Stomach (tissue), 4 donors: ENCODE measurements at regions not wholly inside any gene's neighbourhood (a gene's known extent, or its start where the extent isn't known, plus 50 kb on each side); places are given as distances from the start of the nearest gene placed in this dataset.

Source experiments
- CTCF ChIP-seq, 7 experiments: fragments of 450-650 bp in 4 of 7; fragments of 200-600 bp in 3 of 7; sonication (generic) in 3 of 7; IDR thresholded peaks; one replicate each; pipeline ENCODE4 v1.5.1; 2016 to 2019; ENCODE audit warnings: antibody characterized with exemption in 7 of 7, control low read depth in 2 of 7, mild to moderate bottlenecking in 1 of 7
- EP300 ChIP-seq: sonication (generic); formaldehyde crosslinking; IDR thresholded peaks from one replicate; pipeline ENCODE4 v1.6.1; 2017; ENCODE audit warnings: antibody characterized with exemption
- POLR2A ChIP-seq, 4 donors: fragments of 450-650 bp; IDR thresholded peaks; one replicate each; pipeline ENCODE4 v1.6.1; 2016; ENCODE audit warnings: antibody characterized with exemption in 4 of 4, control low read depth in 2 of 4, mild to moderate bottlenecking in 1 of 4, moderate library complexity in 1 of 4
- POLR2AphosphoS5 ChIP-seq, 3 donors: sonication (generic); formaldehyde crosslinking; IDR thresholded peaks; one replicate each; pipeline ENCODE4 v1.6.1; 2016; ENCODE audit warnings: antibody characterized with exemption in 3 of 3

GRCh38 chr1:170360601-170361000, 171.4 kb upstream of the GORAB start:
- no peak for TF ChIP-seq CTCF (IDR thresholded peaks at IDR 0.05)
- no peak for TF ChIP-seq POLR2AphosphoS5 (IDR thresholded peaks at IDR 0.05)
- TF ChIP-seq POLR2A (IDR thresholded peaks at IDR 0.05) = no peak
- TF ChIP-seq EP300 = no peak
